DMS114 treated with DMSO at 0.1 percent for 48 hours (cell line): ENCODE measurements at regions not wholly inside any gene's neighbourhood (a gene's known extent, or its start where the extent isn't known, plus 50 kb on each side); places are given as distances from the start of the nearest gene placed in this dataset.
"Not testable (repeated sequence)": the region's sequence is repeated elsewhere in the genome, so short reads cannot be mapped to it uniquely, and the experiment has no call there.

ENCODE experiments used
- DNase-seq: peaks from one replicate; lab custom pipeline; 2025; ENCODE audit not compliant: unreplicated experiment; lab: John Stamatoyannopoulos, UW

DNA sequence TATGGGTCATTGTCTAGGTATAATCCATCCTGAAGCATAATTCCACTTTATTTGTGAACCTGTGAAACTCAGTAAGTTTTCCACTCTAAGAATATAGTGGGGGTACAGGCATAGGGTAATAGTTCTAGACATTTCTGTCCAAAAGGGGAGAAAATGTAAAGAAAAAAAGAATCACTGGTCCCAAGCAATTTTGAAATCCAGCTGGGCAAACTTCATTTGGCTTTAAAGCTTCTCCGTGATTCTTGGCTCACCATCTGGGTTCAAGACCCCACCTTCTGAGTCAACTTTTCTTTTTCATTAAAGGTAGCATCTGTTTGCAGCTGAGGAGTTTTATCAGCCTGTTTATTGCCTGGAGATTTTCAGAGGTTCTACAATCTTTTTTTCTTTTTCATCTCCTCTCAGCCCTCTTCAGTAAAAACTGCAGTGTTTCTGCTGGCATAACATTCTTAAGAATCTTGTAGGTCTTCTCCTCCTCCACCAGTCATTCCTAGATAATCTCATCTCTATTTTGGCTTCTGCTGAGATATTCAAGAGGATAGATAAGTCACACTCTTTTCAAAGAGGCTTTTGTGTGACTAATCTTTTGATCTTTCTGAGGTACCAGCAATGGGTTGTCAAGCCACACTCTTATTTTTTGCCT, 126.1 kb upstream of the PITX1 start:
- DNase-seq: no peak

GRCh38 chr5:135159626-135160025, 125.6 kb upstream of the PITX1 start:
- no peak for DNase-seq

GRCh38 chr5:135158982-135159381, 125.0 kb upstream of the PITX1 start:
- no peak for DNase-seq

- DNase-seq: no peak
These were observed 124.3 kb upstream of the PITX1 start for GRCh38 chr5:135158314-135158697.

- no peak for DNase-seq
These were observed 123.6 kb upstream of the PITX1 start for GRCh38 chr5:135157421-135158313.

DNA sequence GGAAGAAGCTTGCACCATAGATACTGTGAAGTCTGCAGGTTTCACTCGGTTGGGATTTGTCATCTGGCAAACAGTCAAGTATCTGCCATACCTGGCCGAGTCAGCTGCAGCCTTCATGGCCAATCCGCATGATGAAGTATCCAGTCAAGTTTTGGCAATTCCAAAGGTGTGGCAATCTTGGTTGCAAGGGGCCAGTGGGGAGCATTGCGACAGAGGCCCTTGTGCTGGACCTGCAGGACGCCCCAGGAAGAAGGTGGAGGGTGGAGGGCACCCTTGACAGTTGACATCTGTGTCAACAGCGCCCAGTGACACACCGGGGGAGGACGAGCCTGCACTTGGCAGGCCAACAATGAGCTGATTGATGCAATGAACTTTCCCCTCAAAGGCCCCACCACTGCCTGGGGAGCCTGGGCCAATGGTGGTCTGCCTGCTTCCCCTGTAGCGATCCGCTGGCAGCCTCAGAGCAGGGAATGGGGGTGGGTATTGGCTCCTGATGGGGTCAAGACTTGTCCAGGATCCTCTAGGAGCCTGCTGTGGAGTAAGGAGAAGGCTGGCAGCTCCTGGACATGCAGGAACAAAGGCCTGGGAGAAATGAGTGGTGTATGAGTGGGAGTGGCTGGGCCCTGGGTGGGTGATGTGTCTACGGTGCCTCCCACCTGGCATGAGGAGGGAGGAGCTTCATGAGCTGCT, 122.8 kb upstream of the PITX1 start:
- no peak for DNase-seq

GRCh38 chr5:135156337-135156714, 122.3 kb upstream of the PITX1 start:
- no peak for DNase-seq

GRCh38 chr5:135155616-135156214, 121.7 kb upstream of the PITX1 start:
- DNase-seq: no peak

DNA sequence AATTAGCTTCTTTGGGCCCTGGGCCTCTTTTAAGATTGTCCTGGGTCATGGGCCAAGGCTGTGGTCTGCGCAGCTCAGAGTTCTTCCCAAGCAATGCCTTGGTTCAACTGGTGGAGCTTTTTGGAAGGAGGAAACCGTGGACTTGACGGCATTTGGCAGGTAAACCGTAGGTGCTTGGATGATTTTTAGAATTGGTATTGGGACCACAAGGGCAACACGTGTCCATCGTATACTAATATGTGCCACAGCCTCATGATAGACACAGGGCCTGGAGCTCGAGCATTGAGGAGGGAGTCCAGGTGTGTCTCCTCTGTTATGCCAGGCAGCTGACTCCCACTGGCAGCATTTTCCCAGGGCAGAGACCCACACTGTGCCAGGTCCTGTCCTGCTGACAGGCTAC, 120.9 kb upstream of the PITX1 start:
- DNase-seq: no peak

- DNase-seq: no peak
These were observed 120.2 kb upstream of the PITX1 start for GRCh38 chr5:135154197-135154596.

DNA sequence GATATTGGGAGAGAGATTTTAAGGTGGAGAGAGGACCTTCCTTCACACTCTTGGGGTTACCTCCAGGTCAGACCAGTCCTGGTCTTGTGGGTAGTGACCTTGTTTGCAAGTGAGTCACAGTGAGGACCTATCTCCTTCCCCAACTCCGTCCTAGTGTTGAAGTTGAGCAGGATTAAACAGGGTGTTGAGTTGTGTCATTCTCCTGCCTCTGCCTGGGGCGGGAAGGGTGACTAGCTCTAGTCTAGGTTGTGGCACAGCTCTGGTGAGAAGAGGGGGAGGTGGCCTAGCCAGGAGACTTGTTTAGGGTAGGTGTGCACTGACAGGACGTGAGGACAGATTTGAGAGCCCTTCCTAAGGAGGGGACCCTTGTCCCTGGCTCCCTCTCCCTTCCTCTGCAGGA, 119.6 kb upstream of the PITX1 start:
- DNase-seq: no peak

DNA sequence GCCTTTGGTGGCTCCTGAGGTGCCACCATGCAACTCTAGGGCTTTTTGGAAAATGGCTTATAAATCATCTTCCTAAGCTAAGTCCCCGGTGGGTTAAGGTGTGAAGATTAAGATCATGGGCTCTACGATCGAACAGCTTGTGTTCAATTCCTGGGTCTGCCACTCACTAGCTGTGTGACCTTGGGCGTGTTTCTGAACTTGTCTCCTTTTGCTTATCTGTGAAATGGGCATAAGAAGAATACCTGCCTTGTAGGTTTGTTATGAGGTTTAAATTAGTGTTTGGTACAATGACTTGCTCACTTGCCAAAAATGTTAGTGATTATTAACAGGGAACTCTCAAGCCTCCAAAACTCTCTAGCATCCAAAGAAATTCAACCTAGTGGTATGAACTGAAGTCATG, 119.2 kb upstream of the PITX1 start:
- DNase-seq: no peak

DNA sequence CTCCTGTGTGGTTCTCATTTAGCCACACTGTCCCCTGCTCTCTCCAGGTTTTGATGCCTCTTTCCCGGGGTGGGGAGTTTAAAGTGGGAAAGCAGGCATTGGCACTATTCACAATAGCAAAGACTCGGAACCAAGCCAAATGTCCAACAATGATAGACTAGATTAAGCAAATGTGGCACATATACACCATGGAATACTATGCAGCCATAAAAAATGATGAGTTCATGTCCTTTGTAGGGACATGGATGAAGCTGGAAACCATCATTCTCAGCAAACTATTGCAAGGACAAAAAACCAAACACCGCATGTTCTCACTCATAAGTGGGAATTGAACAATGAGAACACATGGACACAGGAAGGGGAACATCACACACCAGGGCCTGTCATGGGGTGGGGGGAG, 117.6 kb upstream of the PITX1 start:
- not testable (repeated sequence) for DNase-seq

DNA sequence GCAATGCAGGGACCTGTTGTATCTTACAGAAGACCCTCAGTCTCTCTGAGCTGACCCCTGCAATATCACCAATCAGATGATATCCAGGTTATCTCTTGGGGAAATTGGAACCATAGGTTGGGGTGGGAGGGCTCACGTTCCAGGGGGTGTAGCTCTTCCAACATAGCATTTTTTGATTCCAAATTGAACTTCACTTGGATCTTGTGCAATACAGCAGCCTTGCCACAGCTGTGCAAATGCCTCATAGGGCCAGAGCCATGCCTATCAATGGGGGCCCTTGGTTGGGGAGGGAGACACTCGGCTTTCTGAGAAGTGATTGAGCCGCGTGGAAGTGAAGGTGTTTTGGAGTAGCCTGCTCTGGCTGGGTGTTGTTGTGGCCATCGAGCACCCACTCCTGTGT, 117.2 kb upstream of the PITX1 start:
- no peak for DNase-seq

DNA sequence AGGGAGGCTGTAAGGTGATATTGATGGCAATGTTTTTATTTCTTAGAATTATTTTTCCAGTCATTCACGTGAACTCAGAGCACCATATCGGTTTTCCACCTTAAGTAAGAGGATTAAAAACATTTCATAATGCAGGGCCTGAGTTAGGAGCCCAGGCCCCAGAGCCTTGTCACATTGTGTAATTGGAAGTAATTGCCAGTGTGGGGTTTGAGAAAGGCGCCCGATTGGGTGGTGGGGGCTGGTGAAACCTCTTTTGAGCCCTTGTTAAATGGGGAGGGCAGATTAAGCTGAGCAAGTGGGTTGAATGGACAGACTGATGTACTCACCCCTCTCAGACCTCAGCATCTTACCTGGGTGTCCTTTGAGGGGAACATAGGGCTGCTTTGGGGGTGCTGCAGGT, 116.7 kb upstream of the PITX1 start:
- DNase-seq: no peak

DNA sequence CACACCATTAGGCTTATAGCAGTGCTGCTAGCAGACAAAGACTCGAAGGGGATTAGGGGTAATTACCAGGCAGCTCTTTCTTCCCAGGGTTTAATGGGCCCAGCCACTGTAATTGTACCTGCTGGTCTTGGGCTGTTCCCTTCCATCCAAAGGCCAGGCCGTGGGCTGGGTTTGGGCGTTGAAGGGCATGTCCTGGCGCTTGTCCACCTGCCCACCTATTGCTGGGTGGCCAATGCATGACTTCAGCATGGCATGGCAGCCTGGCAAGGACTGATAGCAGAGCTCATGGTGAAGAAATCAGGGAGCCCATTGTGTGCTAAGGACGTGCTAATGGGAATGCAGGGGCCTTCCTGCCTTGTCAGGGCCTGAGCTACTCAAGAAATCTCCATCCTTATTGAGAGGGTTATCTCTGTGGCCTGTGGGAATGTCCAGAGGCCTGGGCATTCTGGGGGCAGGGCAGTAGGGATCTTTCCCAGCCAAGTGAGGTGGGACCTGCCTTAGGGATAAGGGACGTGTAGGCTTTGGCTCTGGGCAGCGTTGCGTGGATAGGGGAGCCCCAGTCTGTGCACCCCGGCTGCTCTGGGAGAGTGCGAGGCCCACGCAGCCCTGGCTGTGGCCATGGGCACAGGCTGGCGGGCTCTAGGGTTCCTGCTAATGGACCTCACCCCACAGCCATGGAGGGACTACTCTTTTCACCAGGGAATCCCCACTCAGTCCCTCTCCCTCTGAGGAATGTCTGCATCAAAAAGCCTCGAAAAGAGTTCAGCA, 116.1 kb upstream of the PITX1 start:
- DNase-seq: no peak

GRCh38 chr5:135149229-135149955, 115.4 kb upstream of the PITX1 start:
- no peak for DNase-seq

DNA sequence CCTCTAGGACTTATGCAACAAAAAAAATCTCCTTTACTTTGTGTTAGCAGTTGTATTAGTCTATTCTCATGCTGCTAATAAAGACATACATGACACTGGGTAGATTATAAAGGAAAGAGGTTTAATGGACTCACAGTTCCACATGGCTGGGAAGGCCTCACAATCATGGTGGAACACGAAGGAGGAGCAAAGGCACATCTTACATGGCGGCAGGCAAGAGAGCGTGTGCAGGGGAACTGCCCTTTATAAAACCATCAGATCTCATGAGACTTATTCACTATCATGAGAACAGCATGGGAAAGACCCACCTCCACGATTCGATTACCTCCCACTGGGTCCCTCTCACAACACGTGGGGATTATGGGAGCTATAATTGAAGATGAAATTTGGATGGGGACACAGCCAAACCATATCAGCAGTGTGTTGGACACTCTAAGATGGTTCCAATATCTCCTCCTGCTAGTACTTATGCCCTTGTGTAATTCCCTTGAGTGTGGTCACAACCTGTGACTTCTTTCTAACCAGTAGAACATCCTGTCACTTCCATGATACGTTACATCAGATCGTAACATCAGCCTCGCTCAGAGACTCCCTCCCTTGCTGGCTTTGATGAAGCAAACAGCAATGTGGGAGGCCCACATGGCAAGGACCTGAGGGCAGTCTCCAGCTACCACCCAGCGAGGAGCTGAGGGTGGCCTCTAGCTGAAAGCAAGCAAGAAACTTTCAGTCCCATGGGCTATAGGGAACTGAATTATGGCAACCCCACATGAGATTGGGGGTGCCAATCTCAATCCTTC, 113.5 kb upstream of the PITX1 start:
- DNase-seq: no peak

- DNase-seq: no peak
These were observed 112.0 kb upstream of the PITX1 start for GRCh38 chr5:135145985-135146384.
